LoVo (cell line): ENCODE measurements at regions not wholly inside any gene's neighbourhood (a gene's known extent, or its start where the extent isn't known, plus 50 kb on each side); places are given as distances from the start of the nearest gene placed in this dataset.

Source experiments
- DNase-seq: peaks from one replicate; pipeline ENCODE4 v3.0.0-alpha.2; 2016; ENCODE audit warnings: low spot score

- DNase-seq, result no peak
Observed at GRCh38 chr2:103103678-103104077, 341.8 kb downstream of the TMEM182 start.

- no peak for DNase-seq
Observed at GRCh38 chr2:103119352-103119751, 357.5 kb downstream of the TMEM182 start.

GRCh38 chr2:103121106-103121505, 359.3 kb downstream of the TMEM182 start:
- no peak for DNase-seq

- no peak for DNase-seq
Observed at GRCh38 chr2:103123516-103123915, 361.7 kb downstream of the TMEM182 start.

- no peak for DNase-seq
Observed at GRCh38 chr2:103130857-103131256, 369.0 kb downstream of the TMEM182 start.

- no peak for DNase-seq
Observed at GRCh38 chr2:103132536-103133217, 370.8 kb downstream of the TMEM182 start.

- no peak for DNase-seq
Observed at GRCh38 chr2:103135679-103136078, 373.8 kb downstream of the TMEM182 start.

- DNase-seq, result no peak
Observed at GRCh38 chr2:103138123-103138901, 376.5 kb downstream of the TMEM182 start.

GRCh38 chr2:103139628-103140268, 377.9 kb downstream of the TMEM182 start:
- DNase-seq, result no peak

GRCh38 chr2:103144837-103145236, 383.0 kb downstream of the TMEM182 start:
- no peak for DNase-seq

- no peak for DNase-seq
Observed at GRCh38 chr2:103145739-103146138, 383.9 kb downstream of the TMEM182 start.

GRCh38 chr2:103151046-103151445, 389.2 kb downstream of the TMEM182 start:
- no peak for DNase-seq

- no peak for DNase-seq
Observed at GRCh38 chr2:103152556-103152955, 390.7 kb downstream of the TMEM182 start.

- no peak for DNase-seq
Observed at GRCh38 chr2:103153580-103154284, 391.9 kb downstream of the TMEM182 start.

- no peak for DNase-seq
Observed at GRCh38 chr2:103155308-103155707, 393.5 kb downstream of the TMEM182 start.

- no peak for DNase-seq
Observed at GRCh38 chr2:103159018-103159417, 397.2 kb downstream of the TMEM182 start.

- DNase-seq, result peak; percentile 62
Observed at GRCh38 chr2:103161456-103162289, 399.8 kb downstream of the TMEM182 start.

GRCh38 chr2:103164748-103165147, 402.9 kb downstream of the TMEM182 start:
- DNase-seq, result no peak

GRCh38 chr2:103165836-103166235, 404.0 kb downstream of the TMEM182 start:
- DNase-seq, result no peak

GRCh38 chr2:103166456-103167324, 404.9 kb downstream of the TMEM182 start:
- no peak for DNase-seq

- DNase-seq, result no peak
Observed at GRCh38 chr2:103167599-103167998, 405.8 kb downstream of the TMEM182 start.
